ENCODE measurements at regions not wholly inside any gene's neighbourhood (a gene's known extent, or its start where the extent isn't known, plus 50 kb on each side); places are given as distances from the start of the nearest gene placed in this dataset.

- H3K4me3 ChIP-seq: no peak overlapping the region
- no peak for DNase-seq
- H3K4me1 ChIP-seq: peaks cover 4 to 46% (median 17%) of the 10 kb centered on the region in 3 donors
- 8 to 12% methylated on average over 4 of the region's 4 CpGs for WGBS, 2 donors
- no peaks in the 10 kb centered on the region for H3K36me3 ChIP-seq
- TF ChIP-seq POLR2A (IDR thresholded peaks at IDR 0.05) (no peak), CTCF (IDR thresholded peaks at IDR 0.05) (no peak)
- no peaks in the 10 kb centered on the region for H3K9me3 ChIP-seq
- peak overlapping the region in 2 of 4 donors; percentile 45 to 64 for H3K27ac ChIP-seq
- no peaks in the 10 kb centered on the region for H3K27me3 ChIP-seq
- intact Hi-C loops (cut with DNase I): no loop called here
Observed at GRCh38 chr9:22211588-22212360, 202.7 kb upstream of the CDKN2B start.

GRCh38 chr9:22214021-22214420, 204.9 kb upstream of the CDKN2B start:
- Histone ChIP-seq H3K4me3 (no peak overlapping the region), H3K9me3 (no peaks in the 10 kb centered on the region), H3K27ac (no peak overlapping the region), H3K4me1 (peaks cover 4 to 39% (median 11%) of the 10 kb centered on the region in 3 donors), H3K36me3 (no peaks in the 10 kb centered on the region), H3K27me3 (no peaks in the 10 kb centered on the region)
- WGBS, 2 donors: 87 to 91% methylated on average over 3 of the region's 3 CpGs
- no peak for TF ChIP-seq CTCF (IDR thresholded peaks at IDR 0.05)
- intact Hi-C loops (cut with DNase I): no loop called here
- no peak for DNase-seq

GRCh38 chr9:22214497-22215031, 205.5 kb upstream of the CDKN2B start:
- H3K36me3 ChIP-seq: no peaks in the 10 kb centered on the region
- no peak overlapping the region for H3K4me3 ChIP-seq
- TF ChIP-seq POLR2A (IDR thresholded peaks at IDR 0.05) (no peak), CTCF (IDR thresholded peaks at IDR 0.05) (no peak)
- 50 to 61% methylated on average over 2 of the region's 2 CpGs for WGBS, 2 donors
- peaks cover 4 to 33% (median 7%) of the 10 kb centered on the region in 3 donors for H3K4me1 ChIP-seq
- intact Hi-C loops (cut with DNase I): no loop called here
- H3K9me3 ChIP-seq: no peaks in the 10 kb centered on the region
- no peak for DNase-seq
- H3K27ac ChIP-seq: no peak overlapping the region
- H3K27me3 ChIP-seq: no peaks in the 10 kb centered on the region

- no peak for TF ChIP-seq CTCF (IDR thresholded peaks at IDR 0.05)
- no peak for TF ChIP-seq POLR2A (IDR thresholded peaks at IDR 0.05)
Observed at GRCh38 chr9:22215521-22215920, 206.4 kb upstream of the CDKN2B start.

GRCh38 chr9:22216730-22217172, 207.6 kb upstream of the CDKN2B start:
- intact Hi-C loops (cut with DNase I): no loop called here
- WGBS, 2 donors: 90 to 96% methylated on average over 3 to 6 of the region's 8 CpGs
- H3K27me3 ChIP-seq: no peaks in the 10 kb centered on the region
- H3K36me3 ChIP-seq: no peaks in the 10 kb centered on the region
- no peak for DNase-seq
- no peaks in the 10 kb centered on the region for H3K9me3 ChIP-seq
- TF ChIP-seq CTCF (IDR thresholded peaks at IDR 0.05) (no peak), POLR2A (IDR thresholded peaks at IDR 0.05) (no peak)
- peaks cover 0 to 11% (median 3%) of the 10 kb centered on the region in 3 donors for H3K4me1 ChIP-seq
- H3K27ac ChIP-seq: no peak overlapping the region
- H3K4me3 ChIP-seq: no peak overlapping the region

More at GRCh38 chr9:22215521-22215920, 206.4 kb upstream of the CDKN2B start:
- DNase-seq: no peak
- H3K27ac ChIP-seq: no peak overlapping the region
- peaks cover 4 to 24% (median 7%) of the 10 kb centered on the region in 3 donors for H3K4me1 ChIP-seq
- H3K36me3 ChIP-seq: no peaks in the 10 kb centered on the region
- H3K27me3 ChIP-seq: no peaks in the 10 kb centered on the region
- H3K9me3 ChIP-seq: no peaks in the 10 kb centered on the region
- intact Hi-C loops (cut with DNase I): no loop called here
- WGBS, 2 donors: 52 to 73% methylated on average over 3 of the region's 3 CpGs
- H3K4me3 ChIP-seq: no peak overlapping the region

Measured in esophagus squamous epithelium (tissue), 5 donors.